WTC11 (cell line): ENCODE measurements at regions not wholly inside any gene's neighbourhood (a gene's known extent, or its start where the extent isn't known, plus 50 kb on each side); places are given as distances from the start of the nearest gene placed in this dataset.
A peak's percentile ranks its signal among the peaks of the same experiment; 100 is the strongest.

Experiments
- ATAC-seq: fragments of 200-7000 bp; cut with Tn5 transposase; 2 replicates; pipeline ENCODE4 v1.10.0; 2021; ENCODE audit warnings: mild to moderate bottlenecking, moderate library complexity
- CTCF ChIA-PET: fragments of 300-600 bp; sonication (Branson Sonifier 250); formaldehyde crosslinking; loops from one replicate; lab custom pipeline; 2021; ENCODE audit warnings: antibody characterized with exemption; lab: Charles Lee
- POLR2A ChIA-PET: fragments of 350-600 bp; sonication (Branson Sonifier 250); formaldehyde crosslinking; loops from one replicate; lab custom pipeline; 2021; ENCODE audit warnings: antibody characterized with exemption; lab: Charles Lee
- DNase-seq: peaks from one replicate; pipeline ENCODE4 v3.0.0; 2021; ENCODE audit warnings: low spot score
- H3K27ac Mint-ChIP-seq: 2 replicates; pipeline ENCODE4 v1.8.0; 2021; ENCODE audit warnings: mixed read lengths
- H3K27me3 Mint-ChIP-seq: 2 replicates; pipeline ENCODE4 v1.8.0; 2021; ENCODE audit warnings: low read depth, mild to moderate bottlenecking, moderate library complexity, mixed read lengths
- H3K36me3 Mint-ChIP-seq: 2 replicates; pipeline ENCODE4 v1.8.0; 2021; ENCODE audit warnings: mixed read lengths
- H3K4me1 Mint-ChIP-seq: 2 replicates; pipeline ENCODE4 v1.8.0; 2022; ENCODE audit warnings: mixed read lengths
- H3K4me3 Mint-ChIP-seq: 2 replicates; pipeline ENCODE4 v1.8.0; 2021; ENCODE audit warnings: mild to moderate bottlenecking, moderate library complexity, mixed read lengths
- H3K9me3 Mint-ChIP-seq: 2 replicates; pipeline ENCODE4 v1.8.0; 2021; ENCODE audit warnings: mixed read lengths
- ARID4B ChIP-seq: sonication (generic); formaldehyde crosslinking; IDR thresholded peaks from 2 replicates; pipeline ENCODE4 v1.8.0; 2023; ENCODE audit warnings: missing genetic modification reagents, mild to moderate bottlenecking, borderline replicate concordance
- ATF6 ChIP-seq: sonication (generic); formaldehyde crosslinking; IDR thresholded peaks from 2 replicates; pipeline ENCODE4 v1.8.1; 2023; ENCODE audit warnings: mild to moderate bottlenecking, missing genetic modification reagents
- FOXJ3 ChIP-seq: sonication (generic); formaldehyde crosslinking; IDR thresholded peaks from 2 replicates; pipeline ENCODE4 v1.9.0; 2021; ENCODE audit warnings: missing genetic modification reagents, mild to moderate bottlenecking, borderline replicate concordance
- FOXP1 ChIP-seq: sonication (generic); formaldehyde crosslinking; IDR thresholded peaks from 2 replicates; pipeline ENCODE4 v1.8.0; 2022; ENCODE audit warnings: missing genetic modification reagents, mild to moderate bottlenecking, moderate library complexity, borderline replicate concordance
- NFE2L1 ChIP-seq: sonication (generic); formaldehyde crosslinking; IDR thresholded peaks from 2 replicates; pipeline ENCODE4 v1.8.1; 2023; ENCODE audit warnings: missing genetic modification reagents
- NFYB ChIP-seq: sonication (generic); formaldehyde crosslinking; conservative IDR thresholded peaks from 2 replicates; pipeline ENCODE4 v1.8.0; 2022; ENCODE audit warnings: low read depth, missing genetic modification reagents
- STAT6 ChIP-seq: sonication (generic); formaldehyde crosslinking; conservative IDR thresholded peaks from 2 replicates; pipeline ENCODE4 v1.8.1; 2023; ENCODE audit warnings: mild to moderate bottlenecking, low read depth, missing genetic modification reagents, moderate library complexity
- ZNF138 ChIP-seq: sonication (generic); formaldehyde crosslinking; conservative IDR thresholded peaks from 2 replicates; pipeline ENCODE4 v1.8.1; 2022; ENCODE audit warnings: mild to moderate bottlenecking, moderate library complexity, missing genetic modification reagents
- ZSCAN18 ChIP-seq: fragments of 250-450 bp; sonication (Bioruptor Pico); IDR thresholded peaks from 2 replicates; pipeline ENCODE4 v2.1.2; 2022; ENCODE audit warnings: mild to moderate bottlenecking, moderate library complexity

- TF ChIP-seq ARID4B (no peak), NFE2L1 (CRISPR knock-in tag) (no peak), FOXP1 (CRISPR knock-in tag) (no peak)
Measured at GRCh38 chr1:185453496-185454192, 136.6 kb upstream of the IVNS1ABP start (continued).

GRCh38 chr1:185450917-185451316, 133.9 kb upstream of the IVNS1ABP start:
- H3K36me3 Mint-ChIP-seq, result no peaks in the 10 kb centered on the region

More at GRCh38 chr1:185450917-185451316, 133.9 kb upstream of the IVNS1ABP start:
- TF ChIP-seq ZNF138 (CRISPR knock-in tag), result no peak
- TF ChIP-seq ATF6 (CRISPR knock-in tag), result no peak
- TF ChIP-seq FOXJ3 (CRISPR knock-in tag), result no peak
- TF ChIP-seq STAT6 (CRISPR knock-in tag), result no peak
- TF ChIP-seq ZSCAN18 (CRISPR knock-in tag), result no peak
- no peak for TF ChIP-seq NFYB (CRISPR knock-in tag)
- ATAC-seq (peak; percentile 89), DNase-seq (peak; percentile 19)
- H3K9me3 Mint-ChIP-seq, result peaks cover 9% of the 10 kb centered on the region
- H3K4me3 Mint-ChIP-seq, result no peak overlapping the region
- H3K27ac Mint-ChIP-seq, result no peak overlapping the region
- no peaks in the 10 kb centered on the region for H3K27me3 Mint-ChIP-seq
- no peaks in the 10 kb centered on the region for H3K4me1 Mint-ChIP-seq
- POLR2A ChIA-PET, result no interaction called here
- CTCF ChIA-PET, result interaction anchor here (1.0 kb wide), 1 partner anchor 134 kb away, joined by 3 read pairs; the partner anchor contains the start of gene IVNS1ABP
